Adrenal gland (tissue), 9 donors: ENCODE measurements at regions not wholly inside any gene's neighbourhood (a gene's known extent, or its start where the extent isn't known, plus 50 kb on each side); places are given as distances from the start of the nearest gene placed in this dataset.

Experiments used
- DNase-seq, 7 donors: peaks; one replicate each; pipeline ENCODE4 v3.0.0-alpha.2; 2019 to 2020
- H3K27ac ChIP-seq, 5 donors: fragments of 200-600 bp; sonication (generic) in 4 of 5; 1 replicate in 3 of 5; 2 replicates in 2 of 5; pipeline versions ENCODE4 v1.5.1 to v1.8.0; 2016 to 2020; ENCODE audit warnings: mild to moderate bottlenecking in 1 of 5
- H3K27me3 ChIP-seq: fragments of 200-600 bp; 2 replicates; pipeline ENCODE4 v1.8.0; 2021
- H3K36me3 ChIP-seq, 2 donors: fragments of 200-600 bp; replicated peaks in 1 of 2; 1 replicate in 1 of 2; 2 replicates in 1 of 2; pipeline versions ENCODE4 v1.5.1 to v1.8.0; 2018 to 2022
- H3K4me1 ChIP-seq, 2 donors: fragments of 200-600 bp; replicated peaks in 1 of 2; 1 replicate in 1 of 2; 2 replicates in 1 of 2; pipeline versions ENCODE4 v1.5.1 to v1.8.0; 2018 to 2021
- H3K4me3 ChIP-seq, 4 donors: fragments of 200-600 bp; sonication (generic) in 3 of 4; one replicate each; pipeline ENCODE4 v1.5.1; 2016 to 2018
- H3K9me3 ChIP-seq, 3 donors: fragments of 200-600 bp; sonication (generic) in 1 of 3; replicated peaks in 1 of 3; 1 replicate in 2 of 3; 2 replicates in 1 of 3; pipeline versions ENCODE4 v1.5.1 to v1.8.0; 2016 to 2021
- CTCF ChIP-seq, 6 experiments: fragments of 450-650 bp in 4 of 6; fragments of 200-600 bp in 2 of 6; sonication (generic) in 1 of 6; IDR thresholded peaks; 1 replicate in 5 of 6; 2 replicates in 1 of 6; pipeline versions ENCODE4 v1.5.1 to v1.8.0; 2016 to 2021; ENCODE audit warnings: antibody characterized with exemption in 6 of 6, mild to moderate bottlenecking in 2 of 6, moderate library complexity in 1 of 6
- POLR2A ChIP-seq, 2 donors: fragments of 450-650 bp; IDR thresholded peaks; one replicate each; pipeline ENCODE4 v1.6.1; 2017; ENCODE audit warnings: antibody characterized with exemption in 2 of 2, mild to moderate bottlenecking in 2 of 2, moderate library complexity in 1 of 2
- WGBS, 4 donors: extraction: QIAGEN DNeasy Blood & Tissue Kit in 2 of 4; methylation state at CpG; one replicate each; pipeline versions ENCODE4 v1.1.5 to v1.1.7; 2013 to 2017; 5-methylcytosine and 5-hydroxymethylcytosine counted together
- intact Hi-C, 2 donors: fragments of 100-400 bp; cut with DNase I; formaldehyde crosslinking; loops; one replicate each; pipeline versions ENCODE4 v1.14.1 to v1.15.0; 2022 to 2023
- donor health status: healthy with polysubstance abuse.
- donor health status: Bipolar disorder and iron deficiency.
- donor health status: DM: yes; HTN: yes; CAD: no.
- donor health status: DM: no; HTN: no; CAD: no.
- donor health status: DM: no; HTN: no; CAD: no.

- Histone ChIP-seq H3K27ac (no peak overlapping the region), H3K36me3 (no peaks in the 10 kb centered on the region), H3K9me3 (no peaks in the 10 kb centered on the region), H3K27me3 (no peaks in the 10 kb centered on the region), H3K4me3 (no peak overlapping the region), H3K4me1 (no peaks in the 10 kb centered on the region)
- intact Hi-C loops = no loop called here
- WGBS, 4 donors = 64 to 77% (median 72%) methylated on average over 3 of the region's 3 CpGs
- DNase-seq = no peak
- TF ChIP-seq CTCF (IDR thresholded peaks at IDR 0.05) (no peak), POLR2A (IDR thresholded peaks at IDR 0.05) (no peak)
These were observed 1250.7 kb upstream of the FAM98A start for GRCh38 chr2:34849827-34850226.

GRCh38 chr2:34848691-34849090 lies 1249.6 kb upstream of the FAM98A start:
- no peak overlapping the region for H3K27ac ChIP-seq
- no peak overlapping the region for H3K4me3 ChIP-seq
- no peaks in the 10 kb centered on the region for H3K36me3 ChIP-seq
- no peaks in the 10 kb centered on the region for H3K27me3 ChIP-seq
- intact Hi-C loops = no loop called here
- TF ChIP-seq POLR2A (IDR thresholded peaks at IDR 0.05) = no peak
- TF ChIP-seq CTCF (IDR thresholded peaks at IDR 0.05) = no peak
- WGBS, 4 donors = 47 to 67% (median 58%) methylated on average over 2 to 3 of the region's 3 CpGs
- no peaks in the 10 kb centered on the region for H3K9me3 ChIP-seq
- H3K4me1 ChIP-seq = no peaks in the 10 kb centered on the region
- DNase-seq = no peak

- WGBS, 4 donors = 45 to 71% (median 52%) methylated on average over 2 of the region's 2 CpGs
- DNase-seq = no peak
- Histone ChIP-seq H3K9me3 (no peaks in the 10 kb centered on the region), H3K4me1 (no peaks in the 10 kb centered on the region), H3K27me3 (no peaks in the 10 kb centered on the region), H3K36me3 (no peaks in the 10 kb centered on the region), H3K4me3 (no peak overlapping the region), H3K27ac (no peak overlapping the region)
- intact Hi-C loops = no loop called here
- TF ChIP-seq CTCF (IDR thresholded peaks at IDR 0.05) = no peak
- no peak for TF ChIP-seq POLR2A (IDR thresholded peaks at IDR 0.05)
These were observed 1249.0 kb upstream of the FAM98A start for GRCh38 chr2:34848132-34848531.

- no peak for TF ChIP-seq POLR2A (IDR thresholded peaks at IDR 0.05)
- TF ChIP-seq CTCF (IDR thresholded peaks at IDR 0.05) = no peak
- H3K9me3 ChIP-seq = no peaks in the 10 kb centered on the region
These were observed 1245.5 kb upstream of the FAM98A start for GRCh38 chr2:34844629-34845028.

More at GRCh38 chr2:34844629-34845028, 1245.5 kb upstream of the FAM98A start:
- Histone ChIP-seq H3K27ac (no peak overlapping the region), H3K4me1 (no peaks in the 10 kb centered on the region), H3K36me3 (no peaks in the 10 kb centered on the region), H3K4me3 (no peak overlapping the region), H3K27me3 (no peaks in the 10 kb centered on the region)
- DNase-seq = no peak
- intact Hi-C loops = no loop called here
